22Rv1 (cell line): ENCODE measurements at regions not wholly inside any gene's neighbourhood (a gene's known extent, or its start where the extent isn't known, plus 50 kb on each side); places are given as distances from the start of the nearest gene placed in this dataset.

Experiments
- H3K27ac ChIP-seq: fragments of 450-650 bp; 2 replicates; pipeline ENCODE4 v1.5.1; 2017
- CTCF ChIP-seq: fragments of 450-650 bp; IDR thresholded peaks from 2 replicates; pipeline ENCODE4 v1.5.1; 2017; ENCODE audit warnings: mild to moderate bottlenecking
- ZFX ChIP-seq: fragments of 450-650 bp; IDR thresholded peaks from 2 replicates; pipeline ENCODE4 v1.6.1; 2017; ENCODE audit warnings: antibody characterized with exemption, borderline replicate concordance

DNA sequence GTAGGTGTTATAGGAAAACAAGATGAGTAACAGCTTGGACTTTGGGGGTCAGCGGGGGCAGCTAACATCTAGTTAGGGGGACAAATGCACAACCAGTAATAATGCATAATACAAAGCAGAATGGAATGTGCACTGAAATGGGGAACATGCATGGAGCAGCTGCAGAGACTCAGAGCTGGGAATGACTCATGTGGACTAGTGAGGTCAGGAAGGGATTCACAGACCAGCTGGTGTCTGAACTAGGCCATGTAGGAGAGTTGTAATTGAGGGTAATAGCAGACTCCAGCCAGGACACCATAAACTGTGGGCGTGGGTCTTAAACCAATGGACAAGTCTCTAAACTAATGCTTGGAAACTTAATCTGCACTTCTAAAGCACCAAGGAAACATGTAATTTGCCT lies 176.8 kb upstream of the ASIC2 start:
- no peak overlapping the region for H3K27ac ChIP-seq
- no peak for TF ChIP-seq ZFX
- TF ChIP-seq CTCF: no peak

- H3K27ac ChIP-seq: no peak overlapping the region
- TF ChIP-seq CTCF (no peak), ZFX (no peak)
These were observed 180.0 kb upstream of the ASIC2 start for GRCh38 chr17:33473061-33473460.

GRCh38 chr17:33474789-33475188 lies 181.7 kb upstream of the ASIC2 start:
- TF ChIP-seq ZFX: no peak
- no peak for TF ChIP-seq CTCF

GRCh38 chr17:33475594-33475993 lies 182.5 kb upstream of the ASIC2 start:
- H3K27ac ChIP-seq: no peak overlapping the region
- TF ChIP-seq CTCF (no peak), ZFX (no peak)

More at GRCh38 chr17:33474789-33475188, 181.7 kb upstream of the ASIC2 start:
- H3K27ac ChIP-seq: no peak overlapping the region

GRCh38 chr17:33481652-33482051 lies 188.6 kb upstream of the ASIC2 start:
- no peak overlapping the region for H3K27ac ChIP-seq
- TF ChIP-seq ZFX (no peak), CTCF (no peak)

DNA sequence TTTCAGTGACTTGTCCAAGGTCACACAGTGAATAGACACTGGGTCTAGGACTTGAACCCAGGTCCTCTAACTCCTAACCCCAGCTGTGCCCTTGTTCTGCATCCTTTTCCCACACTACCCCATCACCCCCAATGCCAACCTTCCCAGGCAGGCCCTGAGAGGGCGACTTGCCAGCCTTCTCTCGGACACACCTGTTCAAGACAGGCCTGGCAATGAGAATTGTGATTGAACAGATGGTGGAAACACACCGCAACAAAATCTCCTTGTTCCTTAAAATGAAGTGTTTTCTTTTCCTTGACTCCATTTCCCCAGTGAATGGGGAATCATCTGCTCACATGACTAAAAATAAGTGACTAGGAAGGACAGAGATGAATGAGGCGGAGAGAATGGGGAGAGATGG lies 189.5 kb upstream of the ASIC2 start:
- TF ChIP-seq CTCF (no peak), ZFX (no peak)
- no peak overlapping the region for H3K27ac ChIP-seq

- TF ChIP-seq CTCF: no peak
- TF ChIP-seq ZFX: no peak
- no peak overlapping the region for H3K27ac ChIP-seq
These were observed 191.5 kb upstream of the ASIC2 start for GRCh38 chr17:33484559-33484958.
